A549 (cell line): ENCODE measurements at regions not wholly inside any gene's neighbourhood (a gene's known extent, or its start where the extent isn't known, plus 50 kb on each side); places are given as distances from the start of the nearest gene placed in this dataset.

Source experiments
- BHLHE40 ChIP-seq: IDR thresholded peaks from 2 replicates; pipeline ENCODE4 v1.6.1; 2012; ENCODE audit warnings: low read depth, low read length, inconsistent platforms
- CTCF ChIP-seq: fragments of >200 bp; sonication (Bioruptor Twin); formaldehyde crosslinking; IDR thresholded peaks from 3 replicates; pipeline ENCODE4 v1.5.1; 2016
- HMGXB4 ChIP-seq: fragments of 250-450 bp; sonication (Bioruptor Pico); IDR thresholded peaks from 2 replicates; pipeline ENCODE4 v1.5.0; 2021; ENCODE audit warnings: mild to moderate bottlenecking, moderate library complexity, borderline replicate concordance
- JUN ChIP-seq, 2 experiments: fragments of >200 bp; sonication (Bioruptor Twin); formaldehyde crosslinking; IDR thresholded peaks; 2 replicates in 1 of 2; 3 replicates in 1 of 2; pipeline ENCODE4 v1.6.1; 2016 to 2017
- JUNB ChIP-seq: fragments of >200 bp; sonication (Bioruptor Twin); formaldehyde crosslinking; IDR thresholded peaks from 2 replicates; pipeline ENCODE4 v1.6.1; 2016
- KDM5A ChIP-seq: fragments of 200-600 bp; sonication (generic); IDR thresholded peaks from 2 replicates; pipeline ENCODE4 v1.6.1; 2016; ENCODE audit warnings: antibody characterized with exemption, mild to moderate bottlenecking
- NPAS2 ChIP-seq: fragments of 250-450 bp; sonication (Bioruptor Pico); IDR thresholded peaks from 2 replicates; pipeline ENCODE4 v1.8.0; 2022; ENCODE audit warnings: mild to moderate bottlenecking, moderate library complexity, borderline replicate concordance
- POLR2A ChIP-seq: IDR thresholded peaks from 2 replicates; pipeline ENCODE4 v1.6.1; 2012; ENCODE audit warnings: mild to moderate bottlenecking, low read length
- RAD21 ChIP-seq, 2 experiments: fragments of >200 bp in 1 of 2; sonication (Bioruptor Twin) in 1 of 2; formaldehyde crosslinking in 1 of 2; IDR thresholded peaks in 1 of 2; conservative IDR thresholded peaks in 1 of 2; 2 replicates in 1 of 2; 3 replicates in 1 of 2; pipeline ENCODE4 v1.6.1; 2012 to 2018; ENCODE audit warnings: inconsistent platforms in 1 of 2
- REST ChIP-seq: fragments of 200-600 bp; sonication (generic); IDR thresholded peaks from 2 replicates; pipeline ENCODE4 v1.6.1; 2016; ENCODE audit warnings: antibody characterized with exemption, mild to moderate bottlenecking, moderate library complexity
- RFX5 ChIP-seq: fragments of 450-650 bp; IDR thresholded peaks from 2 replicates; pipeline ENCODE4 v1.7.1; 2014; ENCODE audit warnings: antibody characterized with exemption, mild to moderate bottlenecking, moderate library complexity
- USF2 ChIP-seq: fragments of 450-650 bp; IDR thresholded peaks from 2 replicates; pipeline ENCODE4 v1.6.1; 2014; ENCODE audit warnings: antibody characterized with exemption
- ZFP36 ChIP-seq: fragments of 450-650 bp; IDR thresholded peaks from 2 replicates; pipeline ENCODE4 v1.6.1; 2014; ENCODE audit warnings: borderline replicate concordance; ENCODE audit not compliant: partially characterized antibody

- TF ChIP-seq CTCF, result no peak
- no peak for TF ChIP-seq JUN (IDR thresholded peaks at IDR 0.05)
- no peak for TF ChIP-seq POLR2A
- TF ChIP-seq JUNB, result no peak
- no peak for TF ChIP-seq RAD21 (conservative IDR thresholded peaks at IDR 0.05 in 1 of 2, IDR thresholded peaks at IDR 0.05 in 1 of 2)
- no peak for TF ChIP-seq ZFP36
- no peak for TF ChIP-seq NPAS2
- no peak for TF ChIP-seq USF2
- no peak for TF ChIP-seq HMGXB4 (CRISPR knock-in tag)
- no peak for TF ChIP-seq REST
- no peak for TF ChIP-seq RFX5
- no peak for TF ChIP-seq BHLHE40
- TF ChIP-seq KDM5A, result no peak
Observed at GRCh38 chr1:81548918-81549587, 251.7 kb upstream of the ADGRL2 start.
